ENCODE measurements at regions not wholly inside any gene's neighbourhood (a gene's known extent, or its start where the extent isn't known, plus 50 kb on each side); places are given as distances from the start of the nearest gene placed in this dataset.

DNA sequence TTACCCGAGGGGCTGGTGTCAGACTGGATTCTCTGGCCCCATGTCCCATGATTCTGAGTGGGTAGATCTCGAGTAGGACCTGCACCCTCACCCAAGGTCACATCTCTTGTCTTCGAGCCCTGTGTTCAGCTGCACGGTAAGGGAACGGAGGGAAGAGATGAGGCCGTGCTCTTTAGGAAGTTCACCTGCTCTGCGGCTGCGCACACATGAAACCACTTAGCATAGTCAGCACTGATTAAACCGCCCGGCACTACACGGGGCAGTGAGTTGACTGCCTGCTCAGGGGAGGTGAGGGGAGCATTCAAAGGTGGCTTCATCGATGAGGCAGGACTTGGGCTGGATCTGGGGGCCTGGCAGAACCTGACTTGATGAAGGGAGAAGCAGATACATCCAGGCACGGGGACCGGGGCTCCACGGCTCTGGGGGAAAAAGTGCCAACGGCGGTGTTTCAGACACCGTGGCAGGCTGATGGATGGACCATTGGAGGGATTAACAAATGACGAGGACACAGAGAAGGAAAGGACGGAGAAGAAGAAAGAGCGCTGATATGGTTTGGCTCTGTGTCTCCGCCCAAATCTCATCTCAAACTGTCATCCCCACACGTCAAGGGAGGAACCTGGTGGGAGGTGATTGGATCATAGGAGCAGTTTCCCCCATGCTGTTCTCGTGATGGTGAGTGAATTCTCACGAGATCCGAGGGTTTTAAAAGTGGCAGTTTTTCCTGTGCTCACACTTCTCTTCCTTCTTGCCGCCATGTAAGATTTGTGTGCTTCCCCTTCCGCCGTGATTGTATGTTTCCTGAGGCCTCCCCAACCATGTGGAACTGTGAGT, 248.6 kb downstream of the CYP26B1 start (continued):
- TF ChIP-seq, protein P1, sequence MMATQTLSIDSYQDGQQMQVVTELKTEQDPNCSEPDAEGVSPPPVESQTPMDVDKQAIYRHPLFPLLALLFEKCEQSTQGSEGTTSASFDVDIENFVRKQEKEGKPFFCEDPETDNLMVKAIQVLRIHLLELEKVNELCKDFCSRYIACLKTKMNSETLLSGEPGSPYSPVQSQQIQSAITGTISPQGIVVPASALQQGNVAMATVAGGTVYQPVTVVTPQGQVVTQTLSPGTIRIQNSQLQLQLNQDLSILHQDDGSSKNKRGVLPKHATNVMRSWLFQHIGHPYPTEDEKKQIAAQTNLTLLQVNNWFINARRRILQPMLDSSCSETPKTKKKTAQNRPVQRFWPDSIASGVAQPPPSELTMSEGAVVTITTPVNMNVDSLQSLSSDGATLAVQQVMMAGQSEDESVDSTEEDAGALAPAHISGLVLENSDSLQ (IDR thresholded peaks at IDR 0.05) = peak; percentile 92

DNA sequence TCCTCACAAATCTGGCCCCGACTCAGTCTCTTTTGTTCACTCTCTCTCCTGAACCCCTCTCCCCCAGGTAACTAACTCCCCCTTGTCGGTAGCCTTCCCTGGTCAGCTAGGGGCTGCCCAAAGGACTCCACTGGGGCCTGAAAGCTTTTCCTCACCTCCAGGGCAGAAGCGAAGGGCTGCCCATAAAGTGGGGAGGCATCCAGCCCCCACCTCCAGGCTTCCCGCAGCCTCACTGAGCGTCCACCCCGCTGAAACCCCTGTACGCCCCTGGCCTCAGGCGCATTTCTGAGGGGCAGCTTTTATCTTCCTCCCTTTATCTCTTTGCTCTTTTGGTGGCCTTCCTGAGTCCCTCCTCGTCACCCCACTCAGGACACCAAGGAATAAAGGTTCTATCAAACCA, 249.3 kb downstream of the CYP26B1 start:
- POLR2A ChIA-PET = interaction anchor here (0.6 to 0.7 kb wide), 3 partner anchors 28 to 444 kb away, joined by 3 to 4 read pairs (median 4); no protein-coding TSS in a partner anchor
- Histone ChIP-seq H3K27me3 (ENCODE audit: control insufficient read depth in 2 of 2, insufficient read depth in 2 of 2, low read length in 2 of 2) (peaks cover 8 to 46% of the 10 kb centered on the region in 2 experiments), H4K20me1 (replicated peaks; ENCODE audit: control insufficient read depth, insufficient read depth, low read length) (no peaks in the 10 kb centered on the region; the same call in 1 of the 2 replicates), H3K4me2 (ENCODE audit: insufficient read depth, low read length) (no peak overlapping the region), H3K27ac (ENCODE audit: extremely low read depth, low read depth, low read length) (no peak overlapping the region), H3K79me2 (ENCODE audit: control insufficient read depth, insufficient read depth, low read length) (no peaks in the 10 kb centered on the region), H2AFZ (ENCODE audit: low read depth, low read length) (no peak overlapping the region), H3K4me1 (replicated peaks in 1 of 2; ENCODE audit: control insufficient read depth in 2 of 2, insufficient read depth in 2 of 2, low read length in 2 of 2) (no peaks in the 10 kb centered on the region; a peak in 1 of 5 replicates), H3K9me3 (replicated peaks; ENCODE audit: control insufficient read depth, insufficient read depth, low read depth, low read length) (no peaks in the 10 kb centered on the region), H3K4me3 (no peak overlapping the region), H3K36me3 (ENCODE audit: control insufficient read depth, insufficient read depth, low read length) (no peaks in the 10 kb centered on the region), H3K9me1 (ENCODE audit: control insufficient read depth, insufficient read depth, low read length) (no peaks in the 10 kb centered on the region), H3K9ac (ENCODE audit: insufficient read depth in 1 of 2, low read depth in 2 of 2, low read length in 2 of 2) (no peak overlapping the region)
- BruUV-seq (replicated peaks) = no TSS peak
- peak in 1 of 4 experiments; percentile 4 for DNase-seq (ENCODE audit: extremely low read depth in 1 of 4, low spot score in 3 of 4)
- CTCF ChIA-PET (ENCODE audit: low intra/inter-chr PET ratio) = no interaction called here
- no peak for ATAC-seq
- no peak for TF ChIP-seq ZFX (CRISPR knock-in tag; IDR thresholded peaks at IDR 0.05)
- TF ChIP-seq, protein P2, sequence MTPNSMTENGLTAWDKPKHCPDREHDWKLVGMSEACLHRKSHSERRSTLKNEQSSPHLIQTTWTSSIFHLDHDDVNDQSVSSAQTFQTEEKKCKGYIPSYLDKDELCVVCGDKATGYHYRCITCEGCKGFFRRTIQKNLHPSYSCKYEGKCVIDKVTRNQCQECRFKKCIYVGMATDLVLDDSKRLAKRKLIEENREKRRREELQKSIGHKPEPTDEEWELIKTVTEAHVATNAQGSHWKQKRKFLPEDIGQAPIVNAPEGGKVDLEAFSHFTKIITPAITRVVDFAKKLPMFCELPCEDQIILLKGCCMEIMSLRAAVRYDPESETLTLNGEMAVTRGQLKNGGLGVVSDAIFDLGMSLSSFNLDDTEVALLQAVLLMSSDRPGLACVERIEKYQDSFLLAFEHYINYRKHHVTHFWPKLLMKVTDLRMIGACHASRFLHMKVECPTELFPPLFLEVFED (CRISPR knock-in tag; conservative IDR thresholded peaks at IDR 0.05) = no peak
- TF ChIP-seq TEAD2 (tag; IDR thresholded peaks at IDR 0.05) = no peak
- TF ChIP-seq, protein P3, sequence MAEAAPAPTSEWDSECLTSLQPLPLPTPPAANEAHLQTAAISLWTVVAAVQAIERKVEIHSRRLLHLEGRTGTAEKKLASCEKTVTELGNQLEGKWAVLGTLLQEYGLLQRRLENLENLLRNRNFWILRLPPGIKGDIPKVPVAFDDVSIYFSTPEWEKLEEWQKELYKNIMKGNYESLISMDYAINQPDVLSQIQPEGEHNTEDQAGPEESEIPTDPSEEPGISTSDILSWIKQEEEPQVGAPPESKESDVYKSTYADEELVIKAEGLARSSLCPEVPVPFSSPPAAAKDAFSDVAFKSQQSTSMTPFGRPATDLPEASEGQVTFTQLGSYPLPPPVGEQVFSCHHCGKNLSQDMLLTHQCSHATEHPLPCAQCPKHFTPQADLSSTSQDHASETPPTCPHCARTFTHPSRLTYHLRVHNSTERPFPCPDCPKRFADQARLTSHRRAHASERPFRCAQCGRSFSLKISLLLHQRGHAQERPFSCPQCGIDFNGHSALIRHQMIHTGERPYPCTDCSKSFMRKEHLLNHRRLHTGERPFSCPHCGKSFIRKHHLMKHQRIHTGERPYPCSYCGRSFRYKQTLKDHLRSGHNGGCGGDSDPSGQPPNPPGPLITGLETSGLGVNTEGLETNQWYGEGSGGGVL (CRISPR knock-in tag; IDR thresholded peaks at IDR 0.05) = no peak
- no peak for TF ChIP-seq ZBTB8A (IDR thresholded peaks at IDR 0.05; ENCODE audit: partially characterized antibody)
- TF ChIP-seq ZNF175 (CRISPR knock-in tag; IDR thresholded peaks at IDR 0.05; ENCODE audit: low read depth) = no peak
- TF ChIP-seq KLF10 (CRISPR knock-in tag; IDR thresholded peaks at IDR 0.05) = no peak
- no peak for TF ChIP-seq E2F3 (CRISPR knock-in tag; IDR thresholded peaks at IDR 0.05)
- TF ChIP-seq MBD2 (IDR thresholded peaks at IDR 0.05; ENCODE audit: borderline replicate concordance, low read depth) = no peak
- no peak for TF ChIP-seq ZNF79 (CRISPR knock-in tag; IDR thresholded peaks at IDR 0.05; ENCODE audit: low read depth)
- TF ChIP-seq MEIS2 (IDR thresholded peaks at IDR 0.05; ENCODE audit: partially characterized antibody) = no peak
- in situ Hi-C loops (cut with MboI) (no loop called here), intact Hi-C loops (cut with micrococcal nuclease) (no loop called here)
- no peak for FAIRE-seq
- WGBS (ENCODE audit: insufficient coverage, low coverage, missing lambda C conversion rate) = 20% methylated on average over 9 of the region's 9 CpGs

All from K562 (cell line).